ENCODE measurements at regions not wholly inside any gene's neighbourhood (a gene's known extent, or its start where the extent isn't known, plus 50 kb on each side); places are given as distances from the start of the nearest gene placed in this dataset.

- Histone ChIP-seq H3K4me2 (ENCODE audit: insufficient read depth, low read length) (no peak overlapping the region), H4K20me1 (ENCODE audit: insufficient read depth, low read length) (no peaks in the 10 kb centered on the region), H2AFZ (ENCODE audit: low read depth, low read length) (no peak overlapping the region), H3K4me3 (ENCODE audit: low read depth in 1 of 2, low read length in 2 of 2) (no peak overlapping the region), H3K9ac (ENCODE audit: low read depth, low read length) (no peak overlapping the region), H3K9me3 (ENCODE audit: insufficient read depth, low read length, severe bottlenecking) (no peaks in the 10 kb centered on the region), H3K36me3 (ENCODE audit: insufficient read depth, low read length) (no peaks in the 10 kb centered on the region), H3K79me2 (ENCODE audit: insufficient read depth, low read length) (no peaks in the 10 kb centered on the region), H3K27me3 (ENCODE audit: insufficient read depth, low read length, poor library complexity) (peaks cover 4% of the 10 kb centered on the region), H3K4me1 (ENCODE audit: insufficient read depth, low read length) (no peaks in the 10 kb centered on the region), H3K27ac (ENCODE audit: low read length) (no peak overlapping the region)
- TF ChIP-seq EZH2 (IDR thresholded peaks at IDR 0.05; ENCODE audit: borderline replicate concordance, low read depth, low read length, severe bottlenecking) (no peak), CTCF (IDR thresholded peaks at IDR 0.05; ENCODE audit: borderline replicate concordance, extremely low read depth, low read length, poor library complexity, severe bottlenecking) (no peak)
- DNase-seq (no peak), ATAC-seq (ENCODE audit: insufficient read depth, low read depth) (no peak)
Measured at GRCh38 chr18:2100694-2101213, 470.6 kb downstream of the METTL4 start.

GRCh38 chr18:2102022-2102421 is 469.3 kb downstream of the METTL4 start:
- Histone ChIP-seq H3K9me3 (ENCODE audit: insufficient read depth, low read length, severe bottlenecking) (no peaks in the 10 kb centered on the region), H3K4me2 (ENCODE audit: insufficient read depth, low read length) (no peak overlapping the region), H3K27ac (ENCODE audit: low read length) (no peak overlapping the region), H2AFZ (ENCODE audit: low read depth, low read length) (no peak overlapping the region), H3K4me1 (ENCODE audit: insufficient read depth, low read length) (no peaks in the 10 kb centered on the region), H3K79me2 (ENCODE audit: insufficient read depth, low read length) (no peaks in the 10 kb centered on the region), H3K9ac (ENCODE audit: low read depth, low read length) (no peak overlapping the region), H4K20me1 (ENCODE audit: insufficient read depth, low read length) (no peaks in the 10 kb centered on the region), H3K36me3 (ENCODE audit: insufficient read depth, low read length) (no peaks in the 10 kb centered on the region), H3K4me3 (ENCODE audit: low read depth in 1 of 2, low read length in 2 of 2) (no peak overlapping the region), H3K27me3 (ENCODE audit: insufficient read depth, low read length, poor library complexity) (peaks cover 7% of the 10 kb centered on the region)
- TF ChIP-seq EZH2 (IDR thresholded peaks at IDR 0.05; ENCODE audit: borderline replicate concordance, low read depth, low read length, severe bottlenecking), result no peak
- no peak for TF ChIP-seq CTCF (IDR thresholded peaks at IDR 0.05; ENCODE audit: borderline replicate concordance, extremely low read depth, low read length, poor library complexity, severe bottlenecking)
- no peak for ATAC-seq (ENCODE audit: insufficient read depth, low read depth)
- no peak for DNase-seq

- no peak for DNase-seq
- no peaks in the 10 kb centered on the region for H3K36me3 ChIP-seq (ENCODE audit: insufficient read depth, low read length)
- H3K27me3 ChIP-seq (ENCODE audit: insufficient read depth, low read length, poor library complexity), result peaks cover 9% of the 10 kb centered on the region
- no peak overlapping the region for H3K4me2 ChIP-seq (ENCODE audit: insufficient read depth, low read length)
- no peaks in the 10 kb centered on the region for H3K79me2 ChIP-seq (ENCODE audit: insufficient read depth, low read length)
- TF ChIP-seq EZH2 (IDR thresholded peaks at IDR 0.05; ENCODE audit: borderline replicate concordance, low read depth, low read length, severe bottlenecking) (no peak), CTCF (IDR thresholded peaks at IDR 0.05; ENCODE audit: borderline replicate concordance, extremely low read depth, low read length, poor library complexity, severe bottlenecking) (no peak)
- no peak for ATAC-seq (ENCODE audit: insufficient read depth, low read depth)
- H3K4me3 ChIP-seq (ENCODE audit: low read depth in 1 of 2, low read length in 2 of 2), result no peak overlapping the region
- no peaks in the 10 kb centered on the region for H4K20me1 ChIP-seq (ENCODE audit: insufficient read depth, low read length)
- H2AFZ ChIP-seq (ENCODE audit: low read depth, low read length), result no peak overlapping the region
- H3K9me3 ChIP-seq (ENCODE audit: insufficient read depth, low read length, severe bottlenecking), result no peaks in the 10 kb centered on the region
- H3K9ac ChIP-seq (ENCODE audit: low read depth, low read length), result no peak overlapping the region
- H3K4me1 ChIP-seq (ENCODE audit: insufficient read depth, low read length), result no peaks in the 10 kb centered on the region
- H3K27ac ChIP-seq (ENCODE audit: low read length), result no peak overlapping the region
Measured at GRCh38 chr18:2103299-2103698, 468.0 kb downstream of the METTL4 start.

All from DND-41 (cell line).